NCI-H146 treated with DMSO at 0.1 percent for 48 hours (cell line): ENCODE measurements at regions not wholly inside any gene's neighbourhood (a gene's known extent, or its start where the extent isn't known, plus 50 kb on each side); places are given as distances from the start of the nearest gene placed in this dataset.
"Not testable (repeated sequence)": the region's sequence is repeated elsewhere in the genome, so short reads cannot be mapped to it uniquely, and the experiment has no call there.

ENCODE experiments used
- DNase-seq: peaks from one replicate; lab custom pipeline; 2025; ENCODE audit not compliant: unreplicated experiment; lab: John Stamatoyannopoulos, UW

- not testable (repeated sequence) for DNase-seq
Observed at GRCh38 chr2:66243809-66244208, 191.1 kb upstream of the MEIS1 start.

- not testable (repeated sequence) for DNase-seq
Observed at GRCh38 chr2:66242888-66243287, 192.0 kb upstream of the MEIS1 start.

- DNase-seq: no peak
Observed at GRCh38 chr2:66242099-66242789, 192.7 kb upstream of the MEIS1 start.

GRCh38 chr2:66240286-66240685, 194.6 kb upstream of the MEIS1 start:
- no peak for DNase-seq

GRCh38 chr2:66239655-66240054, 195.3 kb upstream of the MEIS1 start:
- no peak for DNase-seq

GRCh38 chr2:66237803-66238379, 197.0 kb upstream of the MEIS1 start:
- no peak for DNase-seq

- DNase-seq: no peak
Observed at GRCh38 chr2:66236816-66237802, 197.8 kb upstream of the MEIS1 start.

- DNase-seq: no peak
Observed at GRCh38 chr2:66236067-66236685, 198.7 kb upstream of the MEIS1 start.

GRCh38 chr2:66235428-66235827, 199.5 kb upstream of the MEIS1 start:
- no peak for DNase-seq

- no peak for DNase-seq
Observed at GRCh38 chr2:66233981-66234380, 200.9 kb upstream of the MEIS1 start.

GRCh38 chr2:66228128-66228547, 206.8 kb upstream of the MEIS1 start:
- no peak for DNase-seq

- DNase-seq: no peak
Observed at GRCh38 chr2:66217039-66217585, 217.8 kb upstream of the MEIS1 start.

GRCh38 chr2:66212749-66213148, 222.2 kb upstream of the MEIS1 start:
- no peak for DNase-seq

GRCh38 chr2:66202586-66202985, 232.3 kb upstream of the MEIS1 start:
- peak; percentile 41 for DNase-seq

- no peak for DNase-seq
Observed at GRCh38 chr2:66201242-66201641, 233.7 kb upstream of the MEIS1 start.

GRCh38 chr2:66198873-66199272, 236.1 kb upstream of the MEIS1 start:
- peak; percentile 38 for DNase-seq

GRCh38 chr2:66192888-66193287, 242.0 kb upstream of the MEIS1 start:
- DNase-seq: no peak

GRCh38 chr2:66191311-66191710, 243.6 kb upstream of the MEIS1 start:
- DNase-seq: no peak

GRCh38 chr2:66189553-66189952, 245.4 kb upstream of the MEIS1 start:
- no peak for DNase-seq

- no peak for DNase-seq
Observed at GRCh38 chr2:66186537-66186936, 248.4 kb upstream of the MEIS1 start.

GRCh38 chr2:66185497-66186054, 249.3 kb upstream of the MEIS1 start:
- no peak for DNase-seq
